Caco-2 (cell line): ENCODE measurements at regions not wholly inside any gene's neighbourhood (a gene's known extent, or its start where the extent isn't known, plus 50 kb on each side); places are given as distances from the start of the nearest gene placed in this dataset.

Experiments used
- BruUV-seq: library from RNA; stranded (reverse); fragments of 400-500 nt; replicated peaks from 2 replicates; lab custom pipeline; 2021; lab: Mats Ljungman, UMichigan
- CTCF ChIA-PET: fragments of 300-600 bp; sonication (Branson Sonifier 250); formaldehyde crosslinking; loops from one replicate; lab custom pipeline; 2022; ENCODE audit warnings: antibody characterized with exemption; lab: Charles Lee
- POLR2A ChIA-PET: fragments of 300-600 bp; sonication (Branson Sonifier 250); formaldehyde crosslinking; loops from one replicate; lab custom pipeline; 2022; ENCODE audit warnings: antibody characterized with exemption; lab: Charles Lee
- DNase-seq, 2 experiments: peaks; one replicate each; pipeline versions ENCODE4 v3.0.0 to v3.0.0-alpha.2; 2020 to 2022
- H3K27me3 ChIP-seq: replicated peaks from 2 replicates; pipeline ENCODE4 v1.6.0; 2011; ENCODE audit warnings: low read length; ENCODE audit not compliant: control insufficient read depth, insufficient read depth
- H3K36me3 ChIP-seq: 2 replicates; pipeline ENCODE4 v1.5.1; 2011; ENCODE audit warnings: low read length; ENCODE audit not compliant: control insufficient read depth, insufficient read depth
- H3K4me1 ChIP-seq: fragments of 250-450 bp; sonication (Bioruptor Pico); 2 replicates; pipeline ENCODE4 v1.5.1; 2020; ENCODE audit warnings: mild to moderate bottlenecking
- H3K4me3 ChIP-seq: 2 replicates; pipeline ENCODE4 v1.5.1; 2011; ENCODE audit warnings: low read depth, mild to moderate bottlenecking, control low read depth, low read length
- H3K9me3 ChIP-seq: fragments of 250-450 bp; sonication (Bioruptor Pico); 2 replicates; pipeline ENCODE4 v1.5.1; 2020; ENCODE audit warnings: mild to moderate bottlenecking, moderate library complexity
- H3K27ac Mint-ChIP-seq: one replicate; pipeline ENCODE4 v1.8.0; 2022; ENCODE audit warnings: mixed read lengths; ENCODE audit not compliant: unreplicated experiment
- H3K27me3 Mint-ChIP-seq: one replicate; pipeline ENCODE4 v1.8.0; 2022; ENCODE audit warnings: mixed read lengths; ENCODE audit not compliant: insufficient read depth, unreplicated experiment
- H3K36me3 Mint-ChIP-seq: one replicate; pipeline ENCODE4 v1.8.0; 2022; ENCODE audit warnings: mild to moderate bottlenecking, mixed read lengths; ENCODE audit not compliant: insufficient read depth, unreplicated experiment
- H3K4me1 Mint-ChIP-seq: one replicate; pipeline ENCODE4 v1.8.0; 2022; ENCODE audit warnings: low read depth, mixed read lengths; ENCODE audit not compliant: unreplicated experiment
- H3K4me3 Mint-ChIP-seq: one replicate; pipeline ENCODE4 v1.8.0; 2022; ENCODE audit warnings: mild to moderate bottlenecking, moderate library complexity, mixed read lengths; ENCODE audit not compliant: unreplicated experiment
- H3K9me3 Mint-ChIP-seq: one replicate; pipeline ENCODE4 v1.8.0; 2022; ENCODE audit warnings: mixed read lengths; ENCODE audit not compliant: unreplicated experiment
- CTCF ChIP-seq, 2 experiments: fragments of 200-600 bp in 1 of 2; IDR thresholded peaks; 1 replicate in 1 of 2; 2 replicates in 1 of 2; pipeline versions ENCODE4 v1.5.1 to v1.8.0; 2011 to 2022; ENCODE audit warnings: antibody characterized with exemption in 1 of 2, control low read depth in 1 of 2, inconsistent platforms in 1 of 2, low read depth in 1 of 2, low read length in 1 of 2, mild to moderate bottlenecking in 1 of 2, moderate library complexity in 1 of 2; ENCODE audit not compliant: insufficient read depth in 1 of 2, severe bottlenecking in 1 of 2, unreplicated experiment in 1 of 2
- intact Hi-C: fragments of 100-400 bp; cut with micrococcal nuclease; formaldehyde crosslinking; loops from one replicate; pipeline ENCODE4 v1.10.0; 2022; ENCODE audit not compliant: unreplicated experiment

GRCh38 chr5:86374611-86375010 is 243.1 kb upstream of the COX7C start:
- Mint-ChIP-seq H3K9me3 (no peaks in the 10 kb centered on the region), H3K4me1 (no peaks in the 10 kb centered on the region), H3K27ac (no peak overlapping the region), H3K4me3 (no peak overlapping the region), H3K27me3 (no peaks in the 10 kb centered on the region), H3K36me3 (no peaks in the 10 kb centered on the region)
- TF ChIP-seq CTCF (IDR thresholded peaks at IDR 0.05; ENCODE audit: insufficient read depth in 1 of 2, low read depth in 1 of 2, low read length in 1 of 2, severe bottlenecking in 1 of 2, unreplicated experiment in 1 of 2) = no peak
- DNase-seq = no peak
- ChIA-PET CTCF (no interaction called here), POLR2A (no interaction called here)
- no TSS peak for BruUV-seq
- no peaks in the 10 kb centered on the region for H3K27me3 ChIP-seq
- no peaks in the 10 kb centered on the region for H3K9me3 ChIP-seq
- H3K4me3 ChIP-seq = no peak overlapping the region
- no peaks in the 10 kb centered on the region for H3K4me1 ChIP-seq
- intact Hi-C loops = no loop called here
- no peaks in the 10 kb centered on the region for H3K36me3 ChIP-seq

- no peaks in the 10 kb centered on the region for H3K9me3 Mint-ChIP-seq
- no peak for TF ChIP-seq CTCF (IDR thresholded peaks at IDR 0.05; ENCODE audit: insufficient read depth in 1 of 2, low read depth in 1 of 2, low read length in 1 of 2, severe bottlenecking in 1 of 2, unreplicated experiment in 1 of 2)
- no peak overlapping the region for H3K4me3 Mint-ChIP-seq
- H3K4me1 Mint-ChIP-seq = no peaks in the 10 kb centered on the region
- intact Hi-C loops = no loop called here
- ChIA-PET CTCF (interaction anchor here (0.6 kb wide), 1 partner anchor 152 kb away, joined by 3 read pairs; no protein-coding TSS in a partner anchor), POLR2A (no interaction called here)
- no peak overlapping the region for H3K27ac Mint-ChIP-seq
- no peak overlapping the region for H3K4me3 ChIP-seq
- no peaks in the 10 kb centered on the region for H3K27me3 Mint-ChIP-seq
- H3K27me3 ChIP-seq = no peaks in the 10 kb centered on the region
- H3K36me3 Mint-ChIP-seq = no peaks in the 10 kb centered on the region
- H3K36me3 ChIP-seq = no peaks in the 10 kb centered on the region
- no TSS peak for BruUV-seq
- H3K4me1 ChIP-seq = no peaks in the 10 kb centered on the region
- no peaks in the 10 kb centered on the region for H3K9me3 ChIP-seq
- DNase-seq = no peak
These were observed 241.5 kb upstream of the COX7C start for GRCh38 chr5:86376214-86376613.

- BruUV-seq = no TSS peak
- Histone ChIP-seq H3K27me3 (no peaks in the 10 kb centered on the region), H3K4me1 (no peaks in the 10 kb centered on the region), H3K9me3 (no peaks in the 10 kb centered on the region), H3K4me3 (no peak overlapping the region), H3K36me3 (no peaks in the 10 kb centered on the region)
- intact Hi-C loops = no loop called here
- Mint-ChIP-seq H3K4me3 (no peak overlapping the region), H3K27me3 (peaks cover 3% of the 10 kb centered on the region), H3K4me1 (no peaks in the 10 kb centered on the region), H3K27ac (no peak overlapping the region), H3K9me3 (no peaks in the 10 kb centered on the region), H3K36me3 (no peaks in the 10 kb centered on the region)
- TF ChIP-seq CTCF (IDR thresholded peaks at IDR 0.05; ENCODE audit: insufficient read depth in 1 of 2, low read depth in 1 of 2, low read length in 1 of 2, severe bottlenecking in 1 of 2, unreplicated experiment in 1 of 2) = no peak
- ChIA-PET CTCF (no interaction called here), POLR2A (no interaction called here)
- no peak for DNase-seq
These were observed 214.6 kb upstream of the COX7C start for GRCh38 chr5:86403190-86403589.
